ENCODE measurements at regions not wholly inside any gene's neighbourhood (a gene's known extent, or its start where the extent isn't known, plus 50 kb on each side); places are given as distances from the start of the nearest gene placed in this dataset.
A peak's percentile ranks its signal among the peaks of the same experiment; 100 is the strongest.

DNA sequence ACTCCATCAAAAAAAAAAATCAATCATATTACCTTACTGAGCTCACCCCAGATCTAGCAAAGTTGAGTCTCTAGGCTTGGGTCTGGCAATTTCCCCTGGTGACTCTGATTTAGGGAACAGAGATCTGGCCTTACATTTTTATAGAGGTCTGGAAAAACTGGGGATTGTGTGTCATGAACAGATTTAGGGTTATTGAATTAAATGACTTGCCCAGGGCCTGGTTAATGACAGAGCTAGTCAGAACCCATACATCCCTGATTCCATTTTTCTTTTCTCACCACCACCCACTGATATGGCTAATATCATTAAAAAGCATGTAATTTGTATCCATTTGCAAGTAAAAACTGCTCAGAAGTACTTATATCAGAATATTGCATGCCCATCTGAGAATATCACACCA is 163.4 kb upstream of the OGFRL1 start:
- no peak for DNase-seq

GRCh38 chr6:71126506-71126905 is 162.1 kb upstream of the OGFRL1 start:
- DNase-seq = no peak

DNA sequence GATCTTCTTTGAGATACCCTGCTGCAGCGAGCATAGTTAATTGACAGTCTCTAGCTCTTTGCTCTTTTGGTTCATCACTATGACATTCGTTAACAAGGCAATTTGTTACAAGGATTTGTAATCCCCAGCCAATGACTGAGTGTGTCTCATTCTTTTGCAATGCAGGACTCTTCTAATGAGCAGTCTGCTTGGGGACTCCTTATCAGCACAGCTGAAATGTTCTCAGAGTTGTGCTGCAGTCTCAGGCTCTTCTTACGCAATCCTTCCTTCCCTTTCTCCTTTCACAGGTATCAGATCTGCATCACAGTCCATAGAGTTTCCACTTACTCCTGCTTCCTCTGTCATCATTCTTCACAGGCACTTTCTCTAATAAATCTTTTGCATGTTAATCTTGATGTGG is 161.2 kb upstream of the OGFRL1 start:
- no peak for DNase-seq

DNA sequence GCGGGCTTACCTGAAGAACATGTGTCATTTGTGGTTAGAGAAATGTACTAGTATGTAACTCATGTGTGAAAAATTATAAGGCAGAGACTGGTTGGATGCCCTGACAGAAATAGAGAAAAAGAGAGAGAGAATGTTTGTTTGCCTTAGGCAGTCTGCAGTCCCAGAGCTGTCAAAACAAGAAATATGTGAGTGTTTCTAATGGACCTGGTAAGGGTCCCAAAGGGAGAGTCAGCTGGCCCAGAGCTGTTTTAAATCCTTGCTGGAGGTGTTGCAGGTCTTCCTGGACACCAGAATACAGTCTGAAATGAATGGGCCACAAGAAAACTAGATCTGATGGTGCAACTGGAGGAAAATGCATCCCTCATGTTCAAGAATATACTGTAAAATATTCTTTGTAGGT is 158.3 kb upstream of the OGFRL1 start:
- DNase-seq = no peak

DNA sequence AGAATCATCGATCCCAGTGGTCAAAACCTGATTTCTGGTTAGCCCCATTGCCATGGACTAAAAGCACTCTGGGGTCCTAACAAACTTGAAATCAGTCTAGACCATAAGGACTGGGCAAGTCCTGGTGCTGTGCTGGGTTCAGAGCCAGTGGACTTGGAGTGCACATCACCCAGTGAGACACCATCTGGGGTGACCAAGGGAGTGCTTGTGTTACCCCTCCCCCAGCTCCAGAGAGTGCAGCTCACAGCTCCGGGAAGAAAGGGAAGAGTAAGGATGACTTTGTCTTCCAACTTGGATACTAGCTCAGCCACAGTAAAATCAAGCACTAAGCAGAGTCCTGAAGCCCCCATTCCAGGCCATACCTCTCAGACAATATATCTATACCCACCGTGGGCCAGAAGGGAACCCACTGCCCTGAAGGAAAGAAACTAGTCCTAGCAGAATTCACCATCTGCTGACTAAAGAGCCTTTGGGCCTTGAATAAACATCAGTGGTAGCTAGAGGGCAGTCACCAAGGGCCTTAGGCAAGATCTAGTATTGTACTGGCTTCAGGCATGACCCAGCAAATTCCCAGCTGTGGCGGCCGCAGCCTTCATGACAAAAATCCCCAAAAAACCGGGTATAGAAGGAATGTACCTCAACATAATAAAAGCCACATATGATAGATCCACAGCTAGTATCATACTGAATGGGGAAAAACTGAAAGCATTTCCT is 153.5 kb upstream of the OGFRL1 start:
- DNase-seq = no peak

- DNase-seq = no peak
Observed at GRCh38 chr6:71137973-71138372, 150.6 kb upstream of the OGFRL1 start.

DNA sequence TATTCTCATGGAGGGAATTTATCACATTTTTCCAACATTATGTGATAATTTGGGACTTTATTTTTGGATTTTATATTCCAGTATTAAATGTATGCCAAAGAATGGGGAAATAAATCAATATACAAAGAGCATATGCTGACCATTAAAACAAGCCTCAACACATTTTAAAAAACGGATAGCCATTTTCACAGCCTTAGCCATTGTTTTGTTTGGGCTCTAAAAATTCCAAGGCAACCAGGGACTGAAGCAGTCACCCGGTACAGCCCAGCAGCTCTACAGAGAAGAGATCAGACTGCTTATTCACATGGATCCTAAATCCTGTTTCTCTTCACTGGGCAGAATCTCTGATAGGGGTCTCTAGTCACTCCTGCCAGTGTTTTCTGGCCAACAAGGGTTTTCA is 150.2 kb upstream of the OGFRL1 start:
- no peak for DNase-seq

DNA sequence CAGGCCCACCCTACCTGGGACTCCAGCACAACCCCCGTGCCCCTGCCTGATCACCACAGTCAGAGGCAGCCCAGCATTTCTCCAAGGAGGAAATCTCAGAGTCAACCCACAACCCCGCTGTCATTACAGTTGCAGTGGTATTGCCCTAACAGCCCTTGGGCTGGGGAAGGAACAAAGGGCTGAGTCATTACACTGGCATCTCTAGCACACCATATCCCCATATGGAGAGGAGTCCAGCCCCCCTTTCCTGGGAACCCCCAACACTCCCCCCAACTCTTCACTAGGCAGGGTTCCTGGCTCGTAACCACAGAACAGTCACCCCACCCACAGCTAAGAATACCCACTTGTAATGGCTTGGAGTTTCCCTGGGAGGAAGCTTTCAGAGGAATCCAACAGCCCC is 149.4 kb upstream of the OGFRL1 start:
- peak; percentile 53 for DNase-seq

DNA sequence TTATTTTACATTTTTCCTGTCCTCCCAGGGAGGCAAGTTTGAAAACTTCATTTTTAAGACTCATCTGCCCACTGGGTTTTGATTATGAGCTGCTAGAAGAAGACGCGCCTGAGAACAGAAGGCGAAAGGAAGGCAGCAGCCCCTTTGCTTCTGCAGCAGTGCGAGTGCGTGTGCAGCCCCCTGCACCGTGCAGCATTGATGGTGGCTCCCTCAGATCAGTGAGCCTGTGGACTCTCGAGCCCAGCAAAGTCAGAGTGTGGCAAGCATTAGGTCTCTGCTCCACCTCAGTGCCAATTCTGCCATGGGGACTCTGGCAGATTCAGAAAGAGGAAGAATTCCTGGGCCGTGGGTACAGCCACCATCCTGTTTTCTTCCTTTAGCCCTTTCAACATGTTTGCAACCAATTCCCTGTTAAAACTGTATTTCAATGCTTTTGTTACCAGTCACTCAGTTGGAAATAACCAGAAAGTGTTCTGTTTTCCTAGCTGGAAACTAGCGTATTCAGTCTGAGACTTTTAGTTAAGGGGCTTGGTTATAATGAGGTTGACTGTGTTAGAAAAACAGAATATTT is 134.8 kb upstream of the OGFRL1 start:
- peak; percentile 13 for DNase-seq

DNA sequence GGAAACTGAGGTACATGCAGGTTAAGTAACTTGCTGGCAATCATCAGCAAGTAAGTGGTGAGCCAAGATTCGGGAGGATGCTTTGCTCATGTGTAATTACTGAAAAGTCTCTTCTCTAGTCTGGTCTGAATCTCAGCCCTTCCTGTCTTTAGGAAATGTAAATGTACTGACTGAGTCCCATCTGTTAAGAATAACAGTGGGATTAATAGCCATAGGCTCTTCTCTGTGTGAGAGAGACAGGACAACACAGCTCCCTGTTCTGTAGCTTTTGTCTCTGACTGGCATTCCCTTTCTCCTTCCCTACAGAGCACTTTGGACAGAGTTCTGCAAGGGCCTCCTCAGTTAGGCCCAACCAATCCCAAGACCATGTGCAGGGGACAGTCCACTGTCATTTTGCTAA is 131.3 kb upstream of the OGFRL1 start:
- DNase-seq = no peak

DNA sequence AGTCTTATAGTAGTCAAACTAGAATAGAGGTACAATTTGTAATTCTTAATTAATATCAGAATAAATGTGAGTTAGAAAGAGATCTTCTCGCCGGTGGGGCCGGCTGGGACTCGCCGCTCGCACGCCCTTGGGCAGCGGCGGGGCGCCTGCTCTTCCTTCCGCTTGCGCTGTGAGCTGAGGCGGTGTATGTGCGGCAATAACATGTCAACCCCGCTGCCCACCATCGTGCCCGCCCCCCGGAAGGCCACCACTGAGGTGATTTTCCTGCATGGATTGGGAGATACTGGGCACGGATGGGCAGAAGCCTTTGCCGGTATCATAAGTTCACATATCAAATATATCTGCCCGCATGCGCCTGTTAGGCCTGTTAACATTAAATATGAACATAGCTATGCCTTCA is 123.7 kb upstream of the OGFRL1 start:
- no peak for DNase-seq

DNA sequence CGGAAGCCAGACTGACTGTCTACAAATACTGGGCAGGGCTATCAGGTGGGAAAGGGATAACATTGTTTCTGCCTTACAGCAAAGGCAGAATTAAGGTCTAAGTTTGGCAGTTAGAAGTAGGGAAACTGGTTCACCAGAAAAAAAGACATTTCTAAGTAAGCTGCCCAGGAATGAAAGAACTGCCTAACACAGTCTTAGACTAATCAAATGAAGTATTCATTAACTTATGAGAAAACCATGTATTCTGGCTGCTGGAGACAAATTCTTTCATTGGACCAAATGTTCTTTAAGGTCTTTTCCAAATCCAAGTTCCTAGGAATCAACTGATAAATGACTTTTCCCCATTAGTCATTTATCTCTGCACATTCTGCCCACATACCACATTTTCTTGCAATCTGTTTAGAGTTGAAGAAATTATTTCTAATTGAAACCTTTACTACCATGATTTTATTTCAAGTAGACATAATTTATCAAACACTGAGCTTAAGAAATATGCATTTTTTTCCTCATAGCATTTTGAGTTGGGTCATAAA is 120.3 kb upstream of the OGFRL1 start:
- no peak for DNase-seq

GRCh38 chr6:71171497-71172070 is 117.0 kb upstream of the OGFRL1 start:
- DNase-seq = no peak

DNA sequence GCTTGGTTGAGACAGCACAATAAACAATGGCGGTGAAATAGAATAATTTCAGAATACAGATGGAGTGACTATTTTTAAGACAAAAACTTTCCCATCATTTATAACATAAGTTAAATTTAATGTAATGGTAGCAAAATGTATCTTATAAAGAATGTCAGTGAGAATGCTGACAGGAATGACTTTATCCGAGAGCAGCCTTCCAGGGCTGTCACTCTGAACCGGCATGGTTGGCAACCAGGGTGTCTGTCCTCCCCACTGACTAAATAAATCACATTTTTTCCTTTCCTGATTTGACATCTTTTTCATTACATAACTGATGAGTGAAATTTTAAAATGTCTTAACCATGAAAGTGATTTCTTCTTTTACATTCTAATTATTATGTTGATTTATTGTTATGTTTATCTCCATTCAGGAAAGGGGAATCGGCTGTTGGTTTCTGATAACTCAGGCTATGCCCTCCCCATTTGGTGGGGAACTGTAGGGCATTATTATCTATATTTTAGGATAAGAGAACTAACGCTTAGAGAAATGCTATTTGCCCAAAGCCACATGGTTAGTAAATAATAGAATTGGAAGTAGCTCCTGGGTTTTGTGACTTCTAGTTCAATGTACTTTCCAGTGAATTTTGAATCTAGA is 109.2 kb upstream of the OGFRL1 start:
- no peak for DNase-seq

GRCh38 chr6:71181565-71181964 is 107.0 kb upstream of the OGFRL1 start:
- no peak for DNase-seq

- peak; percentile 68 for DNase-seq
Observed at GRCh38 chr6:71187141-71187540, 101.5 kb upstream of the OGFRL1 start.

DNA sequence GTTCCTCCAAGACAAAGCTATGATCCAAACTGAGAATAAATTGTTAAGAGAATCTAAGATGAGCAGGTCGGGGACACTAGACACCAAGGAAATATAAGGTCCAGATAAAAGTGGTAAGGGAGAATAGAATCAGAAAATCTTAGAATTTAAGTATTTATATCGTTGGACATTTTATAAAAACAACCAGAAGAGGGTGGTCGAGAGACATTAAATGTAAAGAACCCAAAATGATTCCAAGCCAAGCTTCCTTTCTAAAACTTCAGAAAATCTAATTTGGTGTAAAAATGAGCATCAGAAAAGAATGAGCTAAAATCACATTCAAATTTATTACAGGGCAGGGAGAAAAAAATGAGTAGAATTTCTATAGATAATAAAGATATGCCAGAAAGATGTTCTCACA is 97.8 kb upstream of the OGFRL1 start:
- DNase-seq = peak; percentile 6

DNA sequence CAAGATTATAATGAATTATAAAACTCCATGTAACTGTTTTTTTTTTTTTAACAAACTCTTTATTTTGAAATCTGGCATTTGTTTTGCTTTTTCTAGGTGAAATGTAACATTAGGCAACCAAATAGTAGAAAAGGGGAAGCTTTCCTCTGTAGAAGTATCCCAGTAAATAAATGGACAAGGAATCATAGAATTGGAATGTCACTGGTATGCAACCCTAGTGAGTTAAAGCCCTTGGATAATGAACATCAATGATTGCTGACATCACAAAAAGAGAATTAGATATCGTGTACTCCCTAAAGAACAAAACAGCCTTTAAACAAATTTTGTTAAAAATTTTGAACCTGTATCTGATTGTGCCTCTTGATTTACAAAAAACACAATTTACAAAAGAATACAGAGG is 93.9 kb upstream of the OGFRL1 start:
- DNase-seq = no peak

DNA sequence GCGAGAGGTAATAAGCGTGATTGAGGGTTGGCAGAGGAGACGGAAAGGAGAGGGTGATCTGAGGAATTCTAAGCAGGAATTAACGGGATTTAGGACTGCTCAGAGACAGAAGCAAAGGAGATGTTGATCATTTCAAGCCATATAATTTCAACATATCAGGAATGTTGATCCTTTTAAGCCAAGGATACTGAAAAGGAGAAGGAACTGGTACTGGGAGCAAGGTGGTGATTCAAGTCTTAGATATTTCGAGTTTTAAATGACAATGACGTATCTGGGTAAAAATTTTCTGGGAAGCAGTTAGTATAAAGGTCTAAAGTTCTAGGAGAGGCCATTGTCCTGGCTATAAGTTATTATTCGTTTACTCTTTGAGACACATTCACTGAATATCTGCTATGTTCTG is 91.3 kb upstream of the OGFRL1 start:
- no peak for DNase-seq

- no peak for DNase-seq
Observed at GRCh38 chr6:71197780-71198179, 90.8 kb upstream of the OGFRL1 start.

GRCh38 chr6:71198908-71199307 is 89.7 kb upstream of the OGFRL1 start:
- no peak for DNase-seq

DNA sequence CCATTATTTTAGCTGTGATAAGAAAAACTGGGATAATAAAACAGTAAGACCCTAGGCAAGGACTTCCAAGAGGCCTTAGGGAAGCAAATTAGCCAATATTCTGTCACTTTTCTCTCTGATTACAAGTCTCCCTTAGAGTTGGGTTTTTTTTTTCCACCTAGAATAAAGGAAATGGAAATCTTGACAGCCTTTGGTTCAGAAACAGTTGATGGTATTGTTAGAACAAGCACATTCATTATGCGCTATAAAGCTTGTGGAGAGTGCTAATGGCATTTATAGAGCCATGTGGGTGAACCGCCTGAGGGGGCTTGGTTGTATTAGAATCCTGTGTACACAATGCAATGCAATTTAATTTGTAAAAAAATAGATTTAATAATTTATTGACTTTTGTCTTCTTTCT is 88.9 kb upstream of the OGFRL1 start:
- DNase-seq = no peak

DNA sequence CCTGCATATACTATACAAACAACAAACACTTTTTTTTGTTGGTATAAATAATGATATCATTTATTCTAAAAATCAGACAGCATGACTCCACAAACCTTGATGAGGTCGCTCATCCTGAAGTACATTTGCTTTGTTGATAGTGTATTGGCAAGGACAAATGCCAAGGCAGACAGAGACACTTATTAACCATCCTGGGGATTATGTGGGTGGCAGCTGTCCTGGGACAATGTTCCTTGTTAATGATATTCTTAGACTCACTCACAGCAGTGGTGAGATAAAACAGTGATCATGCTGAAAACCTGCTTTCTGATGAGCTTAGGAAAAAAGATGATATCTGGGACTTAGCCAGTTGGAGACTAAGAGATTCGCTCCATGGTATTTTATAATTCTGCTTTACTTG is 85.4 kb upstream of the OGFRL1 start:
- DNase-seq = no peak

GRCh38 chr6:71204741-71205140 is 83.9 kb upstream of the OGFRL1 start:
- DNase-seq = no peak
